Activated CD4-positive, alpha-beta T cell treated with anti-CD3 and anti-CD28 coated beads for 1 hour (primary cell): ENCODE measurements at regions not wholly inside any gene's neighbourhood (a gene's known extent, or its start where the extent isn't known, plus 50 kb on each side); places are given as distances from the start of the nearest gene placed in this dataset.

Experiments
- DNase-seq: peaks from one replicate; pipeline ENCODE4 v3.0.0-alpha.2; 2020

DNA sequence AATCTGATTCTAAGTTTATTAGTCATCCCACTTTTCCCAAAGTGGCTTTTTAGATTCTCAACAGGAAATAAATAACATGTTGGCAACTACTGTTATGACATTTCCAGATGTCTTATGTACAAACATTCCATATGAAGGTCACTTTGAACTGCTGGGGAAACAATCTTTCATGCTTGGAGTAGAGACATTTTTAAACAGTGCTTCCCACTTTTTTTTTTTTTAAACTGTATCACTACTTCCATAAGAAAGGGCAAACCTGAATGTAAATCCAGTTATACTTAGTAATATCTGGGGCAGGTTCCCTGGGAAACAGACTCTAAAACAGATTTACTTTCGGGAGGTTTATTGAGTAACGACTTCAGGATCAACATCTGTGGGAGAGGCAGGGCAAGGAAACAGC is 473.8 kb downstream of the TAFA4 start:
- DNase-seq: no peak

DNA sequence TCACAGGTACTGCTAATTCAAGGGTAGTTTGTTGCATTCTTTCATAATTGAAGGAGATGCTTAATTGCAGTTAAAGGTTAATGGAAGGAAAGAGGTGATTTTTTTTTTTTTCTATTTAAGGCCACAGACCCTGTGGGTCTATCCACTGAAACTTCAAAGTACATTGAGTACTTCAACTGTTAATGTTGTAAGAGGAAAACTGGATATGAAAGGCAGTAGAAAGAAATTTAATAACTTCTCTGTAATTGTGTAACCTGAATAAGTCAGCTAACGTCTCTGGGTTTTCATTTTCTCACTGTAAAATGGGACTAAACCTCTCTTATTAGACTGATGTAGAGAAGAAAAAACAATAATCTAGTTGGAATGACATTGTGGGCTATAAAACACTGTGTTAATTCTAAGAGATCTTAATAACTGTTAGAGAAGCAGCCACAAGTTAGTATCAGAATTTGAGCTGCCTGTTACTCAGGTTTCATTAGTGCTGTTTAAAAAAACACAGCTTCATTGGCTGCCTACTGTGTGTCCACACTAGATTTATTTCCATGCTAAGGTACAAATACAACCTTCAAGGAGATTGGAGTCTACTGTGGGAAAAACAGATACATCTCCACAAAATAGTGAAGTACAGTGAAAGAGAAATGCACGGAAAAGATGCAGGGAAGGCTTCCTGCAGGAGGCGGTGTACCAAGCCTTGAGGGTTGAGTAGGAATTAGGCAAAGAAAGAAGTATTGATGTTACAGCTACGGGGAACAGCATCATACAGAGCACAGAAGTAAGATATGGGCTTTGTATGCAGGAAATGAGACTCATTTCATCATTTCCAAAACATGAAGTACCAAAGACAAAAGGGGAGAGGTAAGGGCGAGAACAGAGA is 483.6 kb downstream of the TAFA4 start:
- no peak for DNase-seq

DNA sequence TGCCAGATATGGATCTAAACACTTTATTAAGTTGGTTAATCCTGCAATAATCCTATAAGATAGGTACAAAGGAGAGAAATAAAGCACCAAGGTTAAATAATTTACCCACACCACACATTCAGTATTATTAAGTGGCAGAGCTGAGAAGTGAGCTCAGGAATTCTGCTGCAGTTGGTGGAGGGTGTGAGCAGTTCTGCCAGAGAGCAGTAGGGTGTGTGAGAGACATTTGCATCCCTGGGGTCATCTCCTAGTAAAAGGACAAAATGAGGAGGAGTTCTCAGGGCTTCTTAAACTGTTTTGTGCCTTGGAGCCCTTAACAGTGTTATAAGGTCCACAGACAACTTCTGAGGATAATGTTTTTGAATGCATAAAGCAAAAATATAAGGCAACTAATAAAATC is 484.5 kb downstream of the TAFA4 start:
- DNase-seq: no peak

DNA sequence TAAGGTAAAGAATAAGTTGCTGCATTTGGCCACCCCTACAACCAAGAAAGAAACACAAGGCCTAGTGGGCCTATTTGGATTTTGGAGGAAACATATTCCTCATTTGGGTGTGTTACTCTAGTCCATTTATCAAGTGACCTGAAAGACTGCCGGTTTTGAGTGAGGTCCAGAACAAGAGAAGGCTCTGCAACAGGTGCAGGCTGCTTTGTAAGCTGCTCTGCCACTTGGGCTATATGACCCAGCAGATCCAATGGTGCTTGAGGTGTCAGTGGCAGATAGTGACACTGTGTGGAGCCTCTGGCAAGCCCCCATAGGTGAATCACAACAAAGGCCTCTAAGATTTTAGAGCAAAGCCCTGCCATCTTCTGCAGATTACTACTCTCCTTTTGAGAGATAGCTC is 491.3 kb downstream of the TAFA4 start:
- no peak for DNase-seq

DNA sequence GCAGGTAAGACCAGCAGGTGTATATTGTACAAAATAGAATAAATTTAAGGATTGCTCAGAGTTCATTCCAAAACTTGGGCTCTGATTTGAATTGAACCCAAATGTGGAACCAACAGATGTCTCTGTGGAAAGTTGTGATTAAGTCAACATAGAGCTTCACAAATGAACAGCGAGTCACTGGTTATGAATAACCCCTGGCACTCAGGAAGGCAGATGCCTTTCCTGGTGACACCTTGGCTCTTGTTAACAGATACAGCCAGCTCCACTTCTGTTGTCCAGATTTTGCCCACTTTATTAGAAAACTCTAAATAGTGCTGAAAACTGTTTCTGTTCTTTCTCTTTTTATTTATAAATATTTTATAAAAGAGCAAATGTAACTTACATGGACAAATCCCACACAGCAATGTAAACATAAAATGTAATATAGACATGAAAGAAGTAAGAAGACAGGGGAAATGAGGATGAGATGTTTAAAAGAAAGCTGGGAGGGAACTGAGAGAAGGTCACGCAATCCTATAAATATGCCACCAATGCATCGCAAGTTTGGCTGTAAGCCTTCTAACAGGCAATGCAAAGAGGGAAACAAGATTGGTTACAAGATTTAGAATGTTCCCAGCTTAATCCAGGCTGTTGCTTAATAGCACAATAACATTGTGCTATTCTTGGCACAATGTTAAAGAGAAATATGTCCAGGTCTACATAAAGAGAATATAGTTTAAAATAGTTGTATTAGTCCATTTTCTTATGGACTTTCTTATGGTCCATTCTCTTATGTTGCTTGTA is 495.5 kb downstream of the TAFA4 start:
- no peak for DNase-seq

DNA sequence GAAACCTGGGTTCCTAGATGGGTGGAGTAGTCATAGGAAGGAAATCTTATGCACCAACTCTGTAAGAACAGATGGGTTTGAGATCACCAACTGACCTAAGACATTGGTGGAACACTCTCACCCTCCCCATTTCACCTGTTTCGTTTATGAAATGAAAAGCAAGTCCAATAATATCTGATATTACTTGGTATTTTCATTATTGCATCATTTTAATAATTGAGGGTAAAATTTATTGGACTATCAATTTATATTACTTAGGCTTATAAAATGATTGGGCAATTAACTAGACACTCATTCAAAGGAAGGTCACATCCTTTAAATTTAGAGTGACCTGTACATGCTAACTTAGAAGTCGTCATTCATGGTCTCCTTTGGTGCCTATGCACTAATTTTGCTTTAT is 503.9 kb downstream of the TAFA4 start:
- DNase-seq: no peak

DNA sequence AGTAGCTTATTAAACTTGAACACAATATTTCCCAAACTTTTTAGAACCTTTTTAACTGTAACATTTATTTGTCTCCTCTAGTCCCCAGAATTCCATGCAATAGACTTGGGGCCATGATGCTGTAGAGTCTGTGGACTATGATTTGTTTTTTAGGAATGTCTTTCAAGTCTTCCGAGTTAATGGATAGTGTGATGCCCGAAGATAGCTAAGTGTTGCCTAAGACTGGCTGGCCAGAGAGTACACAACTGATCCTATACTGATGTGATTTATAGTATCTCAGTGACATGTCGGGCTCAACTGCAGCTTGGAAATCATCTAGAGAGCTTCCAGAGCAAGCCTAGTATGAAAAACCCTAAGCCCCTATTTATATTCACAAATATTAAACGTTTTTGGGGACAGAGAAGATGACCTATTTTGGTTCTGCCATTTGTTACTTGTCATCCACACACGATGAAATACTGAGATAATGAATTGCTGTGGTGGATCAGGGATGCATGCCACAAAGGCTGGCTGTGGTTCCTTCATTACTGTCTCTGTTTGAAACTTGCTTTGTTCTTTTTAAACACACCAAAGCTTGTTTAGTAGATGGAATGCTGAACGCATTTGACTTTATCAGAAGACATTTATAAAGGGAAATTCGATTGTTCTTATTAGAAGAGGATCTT is 507.4 kb downstream of the TAFA4 start:
- no peak for DNase-seq

DNA sequence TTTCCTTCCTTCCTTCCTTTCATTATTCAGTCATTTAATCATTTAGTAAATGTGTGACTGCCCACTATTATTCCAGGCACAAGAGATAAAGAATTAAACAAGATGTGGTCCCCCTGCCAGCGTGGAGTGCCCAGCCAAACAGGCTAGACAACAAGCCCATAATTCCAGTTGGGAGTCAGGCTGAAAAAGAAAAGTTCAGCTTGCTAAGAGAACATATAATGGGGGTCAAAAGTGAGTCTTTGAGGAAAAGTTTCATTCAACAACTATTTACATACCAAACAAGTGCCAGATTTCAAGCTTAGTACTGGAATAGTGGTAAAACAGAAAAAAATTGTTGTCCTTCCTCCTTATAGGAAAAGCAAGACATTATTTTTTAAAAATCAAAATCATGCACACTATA is 523.7 kb downstream of the TAFA4 start:
- no peak for DNase-seq

DNA sequence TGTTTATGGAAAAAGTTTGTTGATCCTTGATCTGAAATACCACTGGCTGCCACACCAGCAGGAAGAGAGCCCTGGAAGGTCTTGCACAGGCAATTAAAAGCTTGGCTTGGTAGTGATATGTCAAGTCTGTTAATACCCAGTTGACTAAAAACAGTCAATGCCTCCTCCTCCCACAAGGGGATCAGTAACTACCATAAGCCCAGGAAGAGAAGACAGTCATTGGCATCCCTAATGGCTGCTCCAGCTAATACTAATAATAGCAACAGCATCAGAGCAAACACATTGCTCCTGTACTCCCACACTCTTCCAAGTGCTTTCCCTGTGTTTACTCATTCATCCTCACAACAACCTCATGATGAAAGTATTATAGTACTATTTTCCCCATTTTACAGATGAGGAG is 528.6 kb downstream of the TAFA4 start:
- DNase-seq: no peak

DNA sequence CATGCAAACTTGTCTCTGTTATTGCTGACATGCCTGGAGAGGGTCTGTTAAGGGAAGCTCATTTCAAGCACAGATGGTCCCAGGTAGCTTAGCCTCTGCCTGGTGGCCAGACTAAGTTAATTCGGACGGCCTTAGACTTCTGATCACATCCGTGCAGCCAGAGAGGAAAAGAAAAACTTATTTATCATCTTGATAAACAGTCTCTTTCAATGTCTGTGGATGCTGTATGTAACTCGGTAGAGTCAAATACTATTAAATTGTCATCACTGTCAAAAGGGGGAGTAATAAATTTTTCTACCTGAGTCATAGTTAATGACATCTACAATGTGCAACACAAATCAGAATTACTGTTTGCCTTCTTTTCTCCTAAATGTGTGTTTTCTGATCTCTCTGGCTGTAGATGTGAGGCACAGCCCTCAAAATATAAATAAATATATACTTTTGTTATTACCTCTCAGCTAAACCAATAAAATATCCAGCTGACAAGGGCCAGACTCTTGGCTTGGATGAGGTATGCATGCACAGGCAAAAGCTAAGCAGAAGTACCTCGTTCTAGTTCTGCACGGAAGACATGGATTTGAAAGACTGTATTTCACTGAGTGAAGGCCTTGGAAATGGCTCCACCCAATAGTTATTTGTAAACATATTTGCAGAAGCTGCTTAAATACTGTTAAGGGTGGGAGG is 530.0 kb downstream of the TAFA4 start:
- no peak for DNase-seq

DNA sequence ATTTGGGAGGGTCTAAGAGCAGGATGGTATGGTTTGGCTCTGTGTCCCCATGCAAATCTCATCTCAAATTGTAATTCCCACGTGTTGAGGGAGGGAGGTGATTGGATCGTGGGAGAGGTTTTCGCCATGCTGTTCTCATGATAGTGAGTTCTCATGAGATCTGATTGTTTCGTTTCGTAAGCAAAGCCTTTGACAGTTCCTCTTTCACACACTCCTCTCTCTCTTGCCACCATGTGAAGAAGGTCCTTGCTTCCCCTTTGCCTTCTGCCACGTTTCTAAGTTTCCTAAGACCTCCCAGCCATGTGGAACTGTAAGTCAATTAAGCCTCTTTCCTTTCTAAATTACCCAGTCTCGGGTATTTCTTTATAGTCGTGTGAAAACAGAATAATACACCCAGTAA is 553.7 kb downstream of the TAFA4 start:
- no peak for DNase-seq

DNA sequence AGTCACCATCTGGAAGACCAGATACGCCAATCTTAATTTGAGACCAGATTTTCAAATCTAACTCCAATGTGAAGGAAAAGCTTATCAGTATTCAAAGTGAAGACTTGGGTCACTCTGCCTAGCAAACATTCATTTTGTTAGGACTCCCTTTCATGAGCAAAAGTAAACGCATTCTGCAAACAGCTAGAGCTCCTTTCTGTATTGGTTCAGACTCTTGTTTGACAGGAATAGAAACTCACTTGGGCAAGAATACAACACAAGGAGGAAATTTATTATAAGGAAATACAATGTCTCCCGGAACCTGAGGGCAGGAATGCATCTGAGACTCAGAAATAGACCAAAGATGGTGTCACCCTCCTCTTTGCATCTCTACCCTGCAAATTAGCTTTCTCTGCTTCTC is 558.6 kb downstream of the TAFA4 start:
- DNase-seq: no peak

DNA sequence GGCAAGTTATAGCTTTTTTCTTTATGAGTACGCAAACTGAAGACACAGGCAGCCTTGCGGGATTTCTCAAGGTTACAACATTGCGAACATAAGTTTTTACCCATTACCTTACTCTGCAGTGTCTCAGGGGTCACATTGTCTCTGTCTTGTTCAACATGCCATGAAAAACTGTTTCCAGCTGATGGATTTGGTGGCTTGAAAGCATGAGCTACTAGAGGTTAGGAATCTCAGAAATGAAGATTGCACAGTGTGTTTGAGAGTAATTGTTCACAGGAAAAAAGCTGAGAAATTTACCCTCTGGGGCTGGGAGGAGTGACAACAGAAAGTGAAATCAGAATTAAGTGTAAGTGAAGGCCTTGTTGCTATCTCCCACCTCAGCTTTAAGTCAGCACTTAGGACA is 568.6 kb downstream of the TAFA4 start:
- DNase-seq: no peak

DNA sequence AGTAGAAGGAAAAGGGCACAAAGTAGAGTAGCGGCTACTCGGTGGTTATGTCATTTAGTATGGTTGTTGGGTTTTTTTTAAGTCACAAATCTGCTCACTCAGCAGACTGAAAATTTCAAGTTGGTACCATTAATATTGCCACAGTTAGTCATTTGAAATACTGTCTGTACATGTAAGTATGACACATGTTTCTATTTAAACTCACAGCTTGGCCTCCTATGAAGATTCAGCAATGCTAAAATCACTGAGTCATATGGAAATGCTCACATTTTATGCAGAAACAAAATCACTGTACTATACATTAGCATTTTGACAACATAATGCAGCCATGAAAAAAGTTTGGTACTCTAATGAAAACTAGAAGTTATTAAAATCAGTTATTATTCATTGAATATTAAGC is 571.9 kb downstream of the TAFA4 start:
- DNase-seq: no peak

DNA sequence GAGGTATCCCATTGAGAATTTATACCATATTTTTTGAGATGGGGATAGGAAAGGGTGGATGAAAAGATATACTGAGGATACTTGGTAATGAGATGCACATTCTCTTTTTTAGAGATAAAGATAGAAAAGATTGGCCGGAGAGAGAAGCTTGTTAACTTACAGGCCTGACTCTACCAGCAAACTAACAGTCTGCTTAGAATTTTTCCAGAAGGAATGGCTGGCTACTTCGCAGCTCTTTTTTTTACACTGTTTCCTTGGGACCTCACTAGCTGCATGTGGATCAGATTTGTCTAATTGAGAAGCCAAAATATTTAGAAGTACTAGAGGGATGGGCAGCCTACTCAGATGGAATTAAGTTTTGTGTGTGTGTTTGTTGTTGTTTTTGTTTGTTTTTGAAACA is 586.6 kb downstream of the TAFA4 start:
- no peak for DNase-seq

DNA sequence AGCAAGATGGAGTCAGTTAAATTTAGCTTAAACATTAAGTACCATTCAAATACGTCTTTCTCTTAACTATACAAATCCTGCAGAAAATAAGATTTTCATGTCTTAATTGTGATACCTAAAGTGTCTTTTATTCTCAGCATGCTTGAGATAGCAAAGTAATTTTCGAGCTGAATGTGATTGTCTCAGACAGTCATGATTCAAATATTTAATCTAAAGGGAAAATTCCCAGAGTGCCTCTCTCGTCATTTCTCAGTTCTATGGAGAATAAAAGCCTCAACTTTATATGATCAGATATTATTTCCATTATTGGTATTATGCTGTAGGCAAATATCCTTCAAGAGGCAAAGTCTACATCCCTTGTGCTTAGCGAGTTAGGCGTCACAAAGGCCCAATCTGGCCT is 589.9 kb downstream of the TAFA4 start:
- DNase-seq: no peak

DNA sequence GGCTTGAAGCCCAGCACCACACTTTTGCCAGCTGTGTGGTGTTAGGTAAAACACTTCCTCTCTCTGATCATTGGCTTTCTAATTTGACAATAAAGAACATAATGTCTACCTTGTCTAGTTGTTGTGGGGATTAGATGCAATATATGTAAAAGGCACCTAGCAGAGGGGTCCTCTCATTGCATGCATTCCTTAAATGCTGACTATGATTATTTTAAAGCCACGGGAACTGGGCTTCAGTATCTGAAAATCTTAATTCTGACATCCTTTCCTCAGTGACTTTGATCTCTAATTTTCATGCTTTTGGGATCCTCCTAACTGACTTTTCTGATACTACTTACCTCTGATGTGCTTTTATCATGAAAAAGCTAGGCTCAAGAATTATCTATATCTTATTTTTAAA is 596.3 kb downstream of the TAFA4 start:
- DNase-seq: no peak

DNA sequence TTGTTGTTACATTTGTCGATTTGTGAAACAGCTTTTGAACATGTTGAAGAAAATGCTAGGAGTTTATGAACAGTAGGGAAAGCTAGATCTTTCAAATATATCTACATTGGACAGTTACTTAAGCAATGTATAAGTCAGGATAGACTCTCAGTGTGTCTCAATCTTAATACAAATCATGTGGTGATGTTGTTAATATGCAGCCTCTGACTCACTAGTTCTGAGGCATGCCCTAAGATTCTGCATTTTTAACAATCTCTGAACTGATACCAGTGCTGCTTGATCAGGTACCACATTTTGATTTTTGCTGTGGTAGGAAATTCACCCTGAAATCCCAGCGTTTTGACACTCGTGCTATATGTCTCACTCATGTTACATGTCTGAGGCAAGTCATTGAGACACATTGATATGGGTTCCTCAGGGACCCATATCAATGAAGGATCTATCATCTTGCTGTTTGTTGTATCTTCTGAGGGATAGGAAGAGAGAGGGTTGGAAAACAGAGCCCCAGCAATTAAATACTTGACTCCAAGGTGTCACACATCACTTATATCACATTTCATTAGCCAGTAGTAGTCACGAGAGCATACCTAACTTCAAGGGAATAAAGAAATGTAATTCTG is 597.9 kb downstream of the TAFA4 start:
- no peak for DNase-seq

DNA sequence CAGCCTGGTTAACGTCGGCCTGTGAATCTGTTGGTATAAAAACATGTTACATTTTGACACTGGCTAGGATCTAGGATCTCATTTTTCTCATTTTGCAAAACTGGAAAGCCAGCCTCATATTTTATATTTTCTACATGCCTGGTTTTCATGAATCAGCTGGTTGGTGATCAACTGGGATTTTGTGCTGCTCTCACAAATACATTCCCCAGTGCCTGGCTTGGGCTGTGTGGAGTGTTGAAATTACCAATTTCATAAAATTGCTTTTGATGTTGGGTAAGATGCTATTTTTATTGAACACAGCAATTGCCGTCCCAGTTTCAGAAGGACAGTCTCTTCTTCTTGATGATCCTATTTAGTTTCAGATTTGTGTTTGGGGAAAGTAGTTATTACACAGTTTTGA is 604.3 kb downstream of the TAFA4 start:
- no peak for DNase-seq

DNA sequence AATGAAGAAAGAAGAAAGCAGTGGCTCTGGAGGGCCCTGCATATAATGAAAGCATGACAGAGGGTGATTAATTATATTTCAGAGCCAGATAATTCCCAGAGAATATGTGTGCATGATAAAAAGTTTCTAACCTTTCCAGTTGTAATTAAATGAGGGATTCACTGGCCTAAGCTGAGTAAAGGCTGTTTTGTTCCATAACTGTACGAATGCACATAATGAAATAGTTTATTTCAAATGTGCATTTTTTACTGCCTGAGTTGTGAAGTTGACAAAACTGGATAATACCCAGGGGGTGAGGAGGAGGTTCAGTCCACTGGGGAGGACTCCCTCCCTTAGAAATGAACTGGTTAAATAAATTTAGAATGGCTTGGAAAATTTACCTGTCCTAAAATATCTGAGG is 616.4 kb downstream of the TAFA4 start:
- no peak for DNase-seq

DNA sequence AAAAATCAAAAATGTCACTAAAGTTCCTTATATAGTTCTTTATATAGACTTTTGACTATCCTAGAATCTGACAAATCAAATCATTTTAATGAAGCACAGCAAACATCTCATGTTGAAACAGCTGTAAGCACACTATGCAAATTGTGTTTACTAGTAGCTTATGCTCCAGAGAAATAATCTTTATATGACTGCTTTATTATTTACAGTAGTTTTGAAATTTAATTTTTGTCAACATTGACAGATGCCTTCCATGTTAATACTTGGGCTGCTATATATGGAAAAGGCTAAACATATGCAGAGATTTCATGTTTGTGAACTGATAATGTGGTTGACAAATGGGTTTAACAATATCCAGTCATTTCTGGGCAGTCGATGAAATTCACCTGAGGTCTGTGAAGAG is 616.8 kb downstream of the TAFA4 start:
- no peak for DNase-seq

DNA sequence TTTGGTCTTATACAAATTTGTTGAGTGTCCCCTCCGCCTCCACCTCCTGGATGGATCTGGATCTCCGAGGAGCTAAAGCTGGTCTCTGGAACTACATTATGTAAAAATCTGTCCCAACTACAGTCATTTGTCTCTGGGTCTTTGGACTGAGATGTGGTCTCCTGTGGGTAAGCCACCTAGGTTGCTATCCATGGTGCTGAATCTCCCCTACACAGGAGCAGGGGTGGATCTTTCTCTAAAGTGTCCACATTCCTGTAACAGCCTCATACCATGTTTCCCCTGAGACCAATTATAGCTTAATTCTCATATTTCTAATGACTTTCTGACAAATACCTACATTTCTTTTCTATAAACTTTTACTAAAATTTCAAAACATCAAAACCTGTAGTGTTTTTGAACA is 625.8 kb downstream of the TAFA4 start:
- no peak for DNase-seq

DNA sequence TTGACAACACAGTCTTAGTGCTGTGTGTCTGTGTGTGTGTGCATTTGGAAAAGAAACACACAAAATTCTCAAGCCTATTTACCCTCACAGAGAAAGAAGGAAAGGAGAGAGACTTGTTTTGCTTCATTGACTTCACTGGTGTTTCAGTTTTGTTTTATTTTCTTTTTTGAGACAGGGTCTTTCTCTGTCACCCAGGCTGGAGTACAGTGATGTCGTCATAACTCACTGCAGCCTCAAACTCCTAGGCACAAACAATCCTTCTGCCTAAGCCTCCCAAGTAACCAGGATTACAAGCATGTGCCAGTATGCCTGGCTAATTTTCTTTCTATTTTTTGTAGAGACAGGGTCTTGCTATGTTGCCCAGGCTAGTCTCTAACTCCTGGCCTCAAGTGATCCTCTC is 636.9 kb downstream of the TAFA4 start:
- no peak for DNase-seq
